ENCODE measurements at regions not wholly inside any gene's neighbourhood (a gene's known extent, or its start where the extent isn't known, plus 50 kb on each side); places are given as distances from the start of the nearest gene placed in this dataset.

DNA sequence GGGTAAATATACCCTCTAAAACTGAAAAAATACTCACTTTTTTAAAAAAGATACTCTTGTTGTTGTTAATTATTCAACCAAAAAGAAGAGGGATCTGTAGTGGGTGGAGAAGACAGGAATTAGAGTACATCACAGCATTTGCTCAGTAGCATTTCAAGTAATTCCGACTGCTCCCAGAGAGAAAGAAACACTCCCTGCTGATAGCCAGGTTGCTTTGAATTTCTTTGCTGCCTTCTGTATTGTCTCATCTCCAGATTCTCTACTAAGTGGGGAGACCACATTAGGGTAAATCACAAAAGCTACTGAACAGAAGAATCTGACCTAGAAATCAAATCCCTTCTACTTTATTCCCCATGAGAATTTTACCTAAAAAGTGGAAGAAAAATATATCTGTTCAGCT lies 661.1 kb downstream of the BRINP3 start:
- Histone ChIP-seq H3K4me1 (ENCODE audit: insufficient read depth, poor library complexity, severe bottlenecking) (no peaks in the 10 kb centered on the region), H3K9me3 (ENCODE audit: severe bottlenecking) (no peaks in the 10 kb centered on the region), H3K27ac (ENCODE audit: poor library complexity, severe bottlenecking) (no peak overlapping the region), H3K36me3 (ENCODE audit: low read depth) (no peaks in the 10 kb centered on the region), H3K27me3 (ENCODE audit: insufficient read depth, poor library complexity, severe bottlenecking) (peaks cover 5% of the 10 kb centered on the region), H3K4me3 (ENCODE audit: severe bottlenecking) (no peak overlapping the region)
- DNase-seq (ENCODE audit: low spot score): no peak
- ATAC-seq (ENCODE audit: low read depth): no peak
- TF ChIP-seq CTCF (IDR thresholded peaks at IDR 0.05; ENCODE audit: poor library complexity, severe bottlenecking): no peak

- Histone ChIP-seq H3K4me3 (ENCODE audit: severe bottlenecking) (no peak overlapping the region), H3K4me1 (ENCODE audit: insufficient read depth, poor library complexity, severe bottlenecking) (no peaks in the 10 kb centered on the region), H3K36me3 (ENCODE audit: low read depth) (no peaks in the 10 kb centered on the region), H3K27ac (ENCODE audit: poor library complexity, severe bottlenecking) (no peak overlapping the region), H3K27me3 (ENCODE audit: insufficient read depth, poor library complexity, severe bottlenecking) (peaks cover 5% of the 10 kb centered on the region), H3K9me3 (ENCODE audit: severe bottlenecking) (no peaks in the 10 kb centered on the region)
- no peak for TF ChIP-seq CTCF (IDR thresholded peaks at IDR 0.05; ENCODE audit: poor library complexity, severe bottlenecking)
- ATAC-seq (ENCODE audit: low read depth) (no peak), DNase-seq (ENCODE audit: low spot score) (no peak)
These were observed 657.9 kb downstream of the BRINP3 start for GRCh38 chr1:189819751-189820150.

GRCh38 chr1:189821833-189822232 lies 655.8 kb downstream of the BRINP3 start:
- Histone ChIP-seq H3K27ac (ENCODE audit: poor library complexity, severe bottlenecking) (no peak overlapping the region), H3K9me3 (ENCODE audit: severe bottlenecking) (no peaks in the 10 kb centered on the region), H3K4me3 (ENCODE audit: severe bottlenecking) (no peak overlapping the region), H3K27me3 (ENCODE audit: insufficient read depth, poor library complexity, severe bottlenecking) (no peaks in the 10 kb centered on the region), H3K36me3 (ENCODE audit: low read depth) (no peaks in the 10 kb centered on the region), H3K4me1 (ENCODE audit: insufficient read depth, poor library complexity, severe bottlenecking) (no peaks in the 10 kb centered on the region)
- ATAC-seq (ENCODE audit: low read depth) (no peak), DNase-seq (ENCODE audit: low spot score) (no peak)
- TF ChIP-seq CTCF (IDR thresholded peaks at IDR 0.05; ENCODE audit: poor library complexity, severe bottlenecking): no peak

GRCh38 chr1:189834813-189835212 lies 642.9 kb downstream of the BRINP3 start:
- no peaks in the 10 kb centered on the region for H3K4me1 ChIP-seq (ENCODE audit: insufficient read depth, poor library complexity, severe bottlenecking)
- ATAC-seq (ENCODE audit: low read depth): no peak
- no peak overlapping the region for H3K4me3 ChIP-seq (ENCODE audit: severe bottlenecking)
- no peaks in the 10 kb centered on the region for H3K27me3 ChIP-seq (ENCODE audit: insufficient read depth, poor library complexity, severe bottlenecking)
- no peak overlapping the region for H3K27ac ChIP-seq (ENCODE audit: poor library complexity, severe bottlenecking)
- TF ChIP-seq CTCF (IDR thresholded peaks at IDR 0.05; ENCODE audit: poor library complexity, severe bottlenecking): no peak
- no peaks in the 10 kb centered on the region for H3K36me3 ChIP-seq (ENCODE audit: low read depth)
- no peak for DNase-seq (ENCODE audit: low spot score)
- no peaks in the 10 kb centered on the region for H3K9me3 ChIP-seq (ENCODE audit: severe bottlenecking)

GRCh38 chr1:189847613-189848012 lies 630.1 kb downstream of the BRINP3 start:
- ATAC-seq (ENCODE audit: low read depth) (no peak), DNase-seq (ENCODE audit: low spot score) (no peak)

More at GRCh38 chr1:189847613-189848012, 630.1 kb downstream of the BRINP3 start:
- no peak overlapping the region for H3K27ac ChIP-seq (ENCODE audit: poor library complexity, severe bottlenecking)
- TF ChIP-seq CTCF (IDR thresholded peaks at IDR 0.05; ENCODE audit: poor library complexity, severe bottlenecking): no peak
- no peaks in the 10 kb centered on the region for H3K36me3 ChIP-seq (ENCODE audit: low read depth)
- no peaks in the 10 kb centered on the region for H3K27me3 ChIP-seq (ENCODE audit: insufficient read depth, poor library complexity, severe bottlenecking)
- no peaks in the 10 kb centered on the region for H3K9me3 ChIP-seq (ENCODE audit: severe bottlenecking)
- H3K4me1 ChIP-seq (ENCODE audit: insufficient read depth, poor library complexity, severe bottlenecking): no peaks in the 10 kb centered on the region
- H3K4me3 ChIP-seq (ENCODE audit: severe bottlenecking): no peak overlapping the region
